Activated CD4-positive, alpha-beta T cell treated with anti-CD3 and anti-CD28 coated beads, Interleukin-2, amount 50 U/mL, for 16 hours (primary cell): ENCODE measurements at regions not wholly inside any gene's neighbourhood (a gene's known extent, or its start where the extent isn't known, plus 50 kb on each side); places are given as distances from the start of the nearest gene placed in this dataset.

Experiments
- DNase-seq: peaks from one replicate; pipeline ENCODE4 v3.0.0-alpha.2; 2020

DNA sequence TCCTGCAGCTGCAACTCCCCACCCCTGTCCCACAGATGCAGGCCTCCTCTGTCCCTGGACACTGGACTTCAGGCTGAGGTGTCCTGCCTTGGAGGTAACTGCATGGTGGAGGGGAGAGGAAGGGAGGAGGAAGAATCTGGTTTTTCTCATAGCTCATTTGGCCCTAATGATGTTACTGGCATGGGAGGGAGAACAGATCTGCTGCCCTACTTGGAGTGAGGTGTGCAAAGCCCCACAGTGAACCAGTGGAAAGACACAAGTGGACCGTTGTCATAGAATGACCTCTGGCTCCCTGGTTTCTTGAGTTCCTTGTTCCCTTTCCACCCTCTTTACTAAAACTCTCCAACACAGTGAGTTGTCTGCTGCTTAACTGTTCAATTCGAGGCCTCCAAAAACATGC is 215.9 kb downstream of the BARX2 start:
- no peak for DNase-seq

DNA sequence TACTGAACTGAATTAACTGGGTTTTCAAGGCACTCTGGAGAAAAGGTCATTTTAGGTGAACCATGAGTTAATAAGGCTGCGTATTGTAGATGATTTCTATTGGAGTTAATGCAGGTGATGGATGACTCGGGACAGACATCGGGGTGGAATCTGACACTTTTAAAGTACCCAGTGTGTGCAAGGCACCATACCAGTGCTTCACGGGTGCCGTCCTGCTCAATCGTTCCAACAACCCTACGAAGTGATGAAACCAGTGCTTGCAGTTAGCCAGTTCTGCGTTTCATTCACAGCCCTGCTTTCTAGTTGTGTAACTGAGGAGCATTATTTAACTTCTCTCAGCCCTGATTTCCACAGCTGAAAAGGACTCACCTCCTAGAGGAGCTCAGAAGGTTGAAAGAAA is 216.5 kb downstream of the BARX2 start:
- DNase-seq: no peak

- DNase-seq: no peak
Observed at GRCh38 chr11:129593098-129593497, 217.4 kb downstream of the BARX2 start.

- no peak for DNase-seq
Observed at GRCh38 chr11:129595038-129595962, 219.7 kb downstream of the BARX2 start.

GRCh38 chr11:129596351-129596750 is 219.3 kb upstream of the TMEM45B start:
- DNase-seq: no peak

- DNase-seq: no peak
Observed at GRCh38 chr11:129598378-129598777, 217.3 kb upstream of the TMEM45B start.

DNA sequence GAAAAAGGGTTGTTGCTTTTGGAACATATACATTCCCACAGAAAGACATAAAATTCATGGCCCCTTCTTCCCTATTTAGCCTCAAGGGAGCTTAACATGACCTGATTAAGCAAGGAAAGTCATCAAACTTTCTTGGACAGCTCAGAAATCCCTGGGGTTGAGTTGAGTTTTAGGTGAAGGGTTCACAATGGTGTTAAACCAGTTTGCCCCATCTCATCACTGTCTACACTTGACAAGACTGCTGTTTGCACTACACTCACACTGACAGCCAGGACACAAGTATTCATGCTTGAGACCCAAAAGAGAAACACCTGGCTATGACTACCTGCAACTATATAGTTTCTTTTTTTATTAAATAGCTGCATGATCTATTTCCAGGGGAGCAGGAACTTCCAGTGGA is 209.8 kb upstream of the TMEM45B start:
- no peak for DNase-seq

GRCh38 chr11:129608711-129609110 is 206.9 kb upstream of the TMEM45B start:
- DNase-seq: no peak

- no peak for DNase-seq
Observed at GRCh38 chr11:129610125-129610524, 205.5 kb upstream of the TMEM45B start.

DNA sequence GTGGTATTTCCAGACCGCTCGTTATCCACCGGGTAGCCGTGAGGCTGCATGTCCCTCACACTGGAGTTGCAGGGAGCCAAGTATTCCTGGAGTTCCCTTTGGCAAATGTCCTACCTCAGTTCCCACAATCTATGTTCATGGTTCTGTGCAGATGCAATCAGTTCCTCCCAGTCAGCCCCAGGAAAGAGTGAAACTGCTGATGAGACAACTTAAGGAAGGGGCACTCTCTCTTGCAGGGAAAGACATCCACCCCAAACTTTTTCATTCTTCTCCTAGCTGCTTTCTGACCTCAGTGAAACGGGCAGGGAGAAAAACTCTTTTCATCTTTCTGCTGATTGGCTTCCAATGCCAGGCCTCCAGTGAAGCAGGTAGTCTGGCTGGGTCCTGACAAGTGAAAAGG is 205.1 kb upstream of the TMEM45B start:
- DNase-seq: no peak

DNA sequence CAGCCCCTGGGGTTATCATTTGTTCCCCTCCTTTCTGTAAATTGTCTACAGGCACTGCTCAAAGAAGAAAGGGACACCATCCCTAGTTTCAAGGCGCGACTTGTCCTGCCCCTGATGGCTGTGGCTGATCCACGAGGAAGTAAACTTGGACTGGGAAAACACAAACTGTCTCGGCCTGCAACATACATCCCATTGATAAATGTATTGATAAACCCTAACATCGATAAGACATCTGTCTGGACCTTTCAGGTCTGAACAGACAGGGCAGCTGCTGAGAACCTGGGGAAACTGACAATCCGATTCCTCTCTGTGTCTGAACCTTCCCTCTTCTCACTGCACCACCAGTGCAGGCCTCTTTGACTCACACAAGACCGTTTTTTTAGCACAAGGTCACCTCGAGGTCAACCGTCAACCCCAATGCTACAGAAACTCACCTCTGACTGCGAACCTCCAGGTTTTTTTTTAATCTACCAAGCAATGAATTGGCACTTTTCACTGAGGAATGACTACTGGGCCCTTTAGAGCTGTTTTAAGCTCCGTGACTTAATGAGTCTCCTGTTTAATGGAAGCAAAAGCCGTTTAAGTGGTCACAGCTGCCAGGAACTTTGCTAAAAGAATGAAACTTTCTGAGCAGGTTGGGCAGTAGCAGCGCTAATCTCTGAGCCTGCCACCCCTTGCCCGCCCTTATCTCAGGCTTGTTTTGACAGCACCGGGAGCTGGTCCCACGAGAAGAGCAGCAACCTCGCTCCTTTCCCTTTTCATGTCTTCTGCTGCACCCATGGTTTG is 203.8 kb upstream of the TMEM45B start:
- DNase-seq: no peak

DNA sequence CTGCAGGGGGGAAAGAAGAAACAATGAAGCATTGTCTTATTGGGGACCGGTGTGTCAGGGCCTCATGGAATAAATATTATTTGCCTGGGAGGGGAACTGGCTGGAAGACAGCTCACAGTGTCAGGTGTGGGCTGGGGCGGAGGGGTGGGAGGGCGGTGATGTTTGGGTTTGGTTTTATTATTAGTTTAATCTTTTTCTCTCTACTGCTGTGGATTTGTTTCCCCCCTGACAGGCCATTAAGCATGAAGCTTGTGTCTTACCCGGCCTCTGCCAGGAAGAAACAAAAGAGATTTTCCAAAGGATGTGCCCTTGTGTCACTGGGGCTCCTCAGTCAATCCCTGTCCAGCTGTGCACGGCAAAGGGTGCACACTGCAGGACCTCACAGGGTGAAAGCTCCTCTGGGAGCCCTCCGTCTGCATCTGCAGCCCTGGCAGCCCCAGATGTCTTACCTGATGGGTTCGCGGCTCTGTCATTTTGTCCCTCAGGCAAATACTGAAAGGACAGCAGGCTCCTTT is 203.1 kb upstream of the TMEM45B start:
- DNase-seq: no peak

- no peak for DNase-seq
Observed at GRCh38 chr11:129613071-129613470, 202.6 kb upstream of the TMEM45B start.

GRCh38 chr11:129614256-129614944 is 201.2 kb upstream of the TMEM45B start:
- DNase-seq: no peak

- no peak for DNase-seq
Observed at GRCh38 chr11:129618046-129618569, 197.5 kb upstream of the TMEM45B start.

GRCh38 chr11:129620237-129621104 is 195.2 kb upstream of the TMEM45B start:
- no peak for DNase-seq

GRCh38 chr11:129625930-129626329 is 189.7 kb upstream of the TMEM45B start:
- no peak for DNase-seq

GRCh38 chr11:129631201-129631600 is 184.4 kb upstream of the TMEM45B start:
- no peak for DNase-seq

DNA sequence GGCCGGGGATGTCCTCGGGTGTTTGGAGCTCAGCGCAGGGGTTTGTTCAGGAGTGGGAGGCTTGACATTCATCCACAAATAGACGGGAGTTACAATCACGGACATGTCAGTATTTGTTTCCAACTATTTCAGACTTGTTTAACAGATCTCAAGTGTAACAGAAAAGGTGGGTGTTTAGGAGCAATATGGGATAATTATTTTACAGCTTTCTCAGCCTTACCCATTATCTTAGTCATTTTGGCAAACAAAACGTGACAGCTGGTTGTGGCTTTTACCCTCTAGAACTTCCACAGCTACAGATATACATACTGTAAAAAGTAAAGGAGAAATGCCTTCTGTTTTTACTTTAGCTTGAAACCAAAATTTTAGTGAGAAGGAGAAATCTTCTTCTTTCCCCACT is 178.7 kb upstream of the TMEM45B start:
- DNase-seq: peak; percentile 21

DNA sequence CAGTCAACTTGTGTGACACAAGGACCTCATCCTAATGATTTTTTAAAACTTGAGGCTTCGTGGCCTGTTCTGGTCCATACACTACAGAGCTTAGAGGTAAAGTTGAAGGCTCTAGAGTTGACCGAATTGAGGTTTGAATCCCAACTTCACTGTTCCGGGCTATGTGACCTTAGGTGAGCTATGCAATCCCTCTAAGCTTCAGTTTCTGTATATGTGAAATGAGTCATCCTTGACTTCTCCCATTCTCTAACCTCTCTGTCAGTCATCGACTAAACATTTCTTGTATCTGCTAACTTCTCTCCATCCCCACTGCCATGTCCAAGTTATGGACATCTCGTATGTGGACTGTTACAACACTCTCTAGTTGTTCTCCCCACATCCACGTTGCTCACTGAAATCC is 178.2 kb upstream of the TMEM45B start:
- DNase-seq: peak; percentile 56

GRCh38 chr11:129637983-129638776 is 177.5 kb upstream of the TMEM45B start:
- DNase-seq: peak; percentile 5
